ENCODE measurements at regions not wholly inside any gene's neighbourhood (a gene's known extent, or its start where the extent isn't known, plus 50 kb on each side); places are given as distances from the start of the nearest gene placed in this dataset.

- DNase-seq (ENCODE audit: extremely low spot score, unreplicated experiment) = no peak
- Mint-ChIP-seq H3K27ac (no peak overlapping the region), H3K4me1 (ENCODE audit: unreplicated experiment) (no peaks in the 10 kb centered on the region), H3K27me3 (no peaks in the 10 kb centered on the region), H3K36me3 (no peaks in the 10 kb centered on the region), H3K9me3 (no peaks in the 10 kb centered on the region), H3K4me3 (no peak overlapping the region)
- TF ChIP-seq CTCF (conservative IDR thresholded peaks at IDR 0.05) = no peak
Observed at GRCh38 chr3:34983631-34984030, 655.7 kb upstream of the ARPP21 start.

- DNase-seq (ENCODE audit: extremely low spot score, unreplicated experiment) = no peak
- Mint-ChIP-seq H3K27me3 (no peaks in the 10 kb centered on the region), H3K4me3 (no peak overlapping the region)
Observed at GRCh38 chr3:34988296-34988695, 651.0 kb upstream of the ARPP21 start.

GRCh38 chr3:34995796-34996430 lies 643.4 kb upstream of the ARPP21 start:
- TF ChIP-seq CTCF (conservative IDR thresholded peaks at IDR 0.05) = no peak
- Mint-ChIP-seq H3K4me1 (ENCODE audit: unreplicated experiment) (no peaks in the 10 kb centered on the region), H3K36me3 (no peaks in the 10 kb centered on the region), H3K4me3 (no peak overlapping the region), H3K27me3 (no peaks in the 10 kb centered on the region), H3K9me3 (no peaks in the 10 kb centered on the region), H3K27ac (no peak overlapping the region)
- no peak for DNase-seq (ENCODE audit: extremely low spot score, unreplicated experiment)

More at GRCh38 chr3:34988296-34988695, 651.0 kb upstream of the ARPP21 start:
- Mint-ChIP-seq H3K9me3 (no peaks in the 10 kb centered on the region), H3K27ac (no peak overlapping the region), H3K36me3 (no peaks in the 10 kb centered on the region), H3K4me1 (ENCODE audit: unreplicated experiment) (no peaks in the 10 kb centered on the region)
- no peak for TF ChIP-seq CTCF (conservative IDR thresholded peaks at IDR 0.05)

GRCh38 chr3:34998902-34999301 lies 640.4 kb upstream of the ARPP21 start:
- no peak for TF ChIP-seq CTCF (conservative IDR thresholded peaks at IDR 0.05)
- Mint-ChIP-seq H3K4me3 (no peak overlapping the region), H3K9me3 (no peaks in the 10 kb centered on the region), H3K27ac (no peak overlapping the region), H3K36me3 (no peaks in the 10 kb centered on the region), H3K27me3 (no peaks in the 10 kb centered on the region), H3K4me1 (ENCODE audit: unreplicated experiment) (no peaks in the 10 kb centered on the region)
- DNase-seq (ENCODE audit: extremely low spot score, unreplicated experiment) = no peak

- Mint-ChIP-seq H3K36me3 (no peaks in the 10 kb centered on the region), H3K4me3 (no peak overlapping the region), H3K4me1 (ENCODE audit: unreplicated experiment) (no peaks in the 10 kb centered on the region), H3K27me3 (no peaks in the 10 kb centered on the region), H3K27ac (no peak overlapping the region), H3K9me3 (no peaks in the 10 kb centered on the region)
- no peak for DNase-seq (ENCODE audit: extremely low spot score, unreplicated experiment)
- TF ChIP-seq CTCF (conservative IDR thresholded peaks at IDR 0.05) = no peak
Observed at GRCh38 chr3:35012214-35012613, 627.1 kb upstream of the ARPP21 start.

GRCh38 chr3:35028157-35028556 lies 611.2 kb upstream of the ARPP21 start:
- H3K9me3 Mint-ChIP-seq = peaks cover 19% of the 10 kb centered on the region
- H3K36me3 Mint-ChIP-seq = no peaks in the 10 kb centered on the region
- DNase-seq (ENCODE audit: extremely low spot score, unreplicated experiment) = no peak
- no peaks in the 10 kb centered on the region for H3K4me1 Mint-ChIP-seq (ENCODE audit: unreplicated experiment)
- H3K27ac Mint-ChIP-seq = no peak overlapping the region
- H3K4me3 Mint-ChIP-seq = no peak overlapping the region
- TF ChIP-seq CTCF (conservative IDR thresholded peaks at IDR 0.05) = no peak
- H3K27me3 Mint-ChIP-seq = no peaks in the 10 kb centered on the region

All from type B pancreatic cell (in vitro differentiated cells).